HepG2 (cell line): ENCODE measurements at regions not wholly inside any gene's neighbourhood (a gene's known extent, or its start where the extent isn't known, plus 50 kb on each side); places are given as distances from the start of the nearest gene placed in this dataset.

Source experiments
- ATAC-seq: fragments of 200-7000 bp; cut with Tn5 transposase; 3 replicates; pipeline ENCODE4 v1.9.1; 2020; ENCODE audit warnings: mild to moderate bottlenecking, moderate library complexity
- BruUV-seq: library from RNA; stranded (reverse); fragments of 400-500 nt; replicated peaks from 2 replicates; lab custom pipeline; 2021; lab: Mats Ljungman, UMichigan
- CTCF ChIA-PET: fragments of 300-600 bp; formaldehyde crosslinking; extraction: SDS; loops from one replicate; lab custom pipeline; 2021; ENCODE audit warnings: low total read pairs, inconsistent platforms, low intra/inter-chr PET ratio; lab: Yijun Ruan, JAX
- POLR2A ChIA-PET: fragments of 350-600 bp; sonication (Branson Sonifier 250); formaldehyde crosslinking; loops from one replicate; lab custom pipeline; 2020; ENCODE audit warnings: antibody characterized with exemption, inconsistent platforms; lab: Yijun Ruan, JAX
- DNase-seq: peaks from one replicate; pipeline ENCODE4 v3.0.0-alpha.2; 2015; ENCODE audit warnings: low spot score
- FAIRE-seq: peaks from 3 replicates; lab custom pipeline; 2011; peaks lifted over from hg19 to GRCh38; lab: Jason Lieb, UNC
- H2AFZ ChIP-seq: one replicate; pipeline ENCODE4 v1.6.1; 2011; ENCODE audit warnings: low read length, inconsistent platforms
- H3K27ac ChIP-seq: fragments of 300-600 bp; 3 replicates; pipeline ENCODE4 v1.8.0; 2011; ENCODE audit warnings: mixed run types, mild to moderate bottlenecking, mixed read lengths, low read length, inconsistent platforms; ENCODE audit not compliant: insufficient read depth; ENCODE audit errors: extremely low read length
- H3K27me3 ChIP-seq, 2 experiments: fragments of 200-600 bp in 1 of 2; 2 replicates in 1 of 2; 3 replicates in 1 of 2; pipeline versions ENCODE4 v1.6.0 to v1.8.0; 2011; ENCODE audit warnings: low read length in 2 of 2, mild to moderate bottlenecking in 2 of 2, moderate library complexity in 2 of 2, inconsistent platforms in 1 of 2; ENCODE audit not compliant: insufficient read depth in 2 of 2, control insufficient read depth in 1 of 2
- H3K36me3 ChIP-seq, 2 experiments: fragments of 200-600 bp in 1 of 2; replicated peaks in 1 of 2; 2 replicates in 1 of 2; 3 replicates in 1 of 2; pipeline versions ENCODE4 v1.5.1 to v1.8.0; 2011; ENCODE audit warnings: low read length in 2 of 2, inconsistent platforms in 1 of 2; ENCODE audit not compliant: insufficient read depth in 2 of 2, control insufficient read depth in 1 of 2
- H3K4me1 ChIP-seq: 2 replicates; pipeline ENCODE4 v1.5.1; 2012; ENCODE audit warnings: low read length, inconsistent platforms; ENCODE audit not compliant: insufficient read depth
- H3K4me2 ChIP-seq: 2 replicates; pipeline ENCODE4 v1.6.0; 2011; ENCODE audit warnings: low read depth, low read length, inconsistent platforms
- H3K4me3 ChIP-seq, 3 experiments: fragments of 200-600 bp in 1 of 3; sonication (generic), shearing (Covaris generic) in 1 of 3; replicated peaks in 1 of 3; 2 replicates each; pipeline ENCODE4 v1.5.1; 2011 to 2016; ENCODE audit warnings: low read length in 3 of 3, inconsistent platforms in 2 of 3, low read depth in 2 of 3, mild to moderate bottlenecking in 2 of 3, control low read depth in 1 of 3, mixed read lengths in 1 of 3; ENCODE audit not compliant: insufficient read depth in 1 of 3
- H3K79me2 ChIP-seq: one replicate; pipeline ENCODE4 v1.6.1; 2011; ENCODE audit warnings: low read length, inconsistent platforms; ENCODE audit not compliant: insufficient read depth
- H3K9ac ChIP-seq: 2 replicates; pipeline ENCODE4 v1.6.0; 2011; ENCODE audit warnings: mild to moderate bottlenecking, low read depth, low read length, inconsistent platforms; ENCODE audit not compliant: insufficient read depth
- H3K9me3 ChIP-seq: 2 replicates; pipeline ENCODE4 v1.5.1; 2012; ENCODE audit warnings: mild to moderate bottlenecking, low read length
- H4K20me1 ChIP-seq: 2 replicates; pipeline ENCODE4 v1.6.0; 2011; ENCODE audit warnings: inconsistent platforms, mild to moderate bottlenecking, low read length, moderate library complexity; ENCODE audit not compliant: insufficient read depth
- DNMT3B ChIP-seq: conservative IDR thresholded peaks from 2 replicates; pipeline ENCODE4 v1.6.1; 2016; ENCODE audit warnings: missing biosample characterization, control low read depth
- HOXA7 ChIP-seq: sonication (generic); formaldehyde crosslinking; IDR thresholded peaks from 2 replicates; pipeline ENCODE4 v1.8.1; 2022; ENCODE audit warnings: mild to moderate bottlenecking, missing genetic modification reagents, moderate library complexity
- NFATC3 ChIP-seq: sonication (generic); formaldehyde crosslinking; IDR thresholded peaks from 2 replicates; pipeline ENCODE4 v1.5.1; 2020; ENCODE audit warnings: mild to moderate bottlenecking, missing genetic modification reagents
- NRL ChIP-seq: sonication (generic); formaldehyde crosslinking; IDR thresholded peaks from 2 replicates; pipeline ENCODE4 v1.5.0; 2020; ENCODE audit warnings: missing genetic modification reagents, mild to moderate bottlenecking, moderate library complexity, borderline replicate concordance
- SMC3 ChIP-seq: IDR thresholded peaks from 2 replicates; pipeline ENCODE4 v1.6.1; 2011; ENCODE audit warnings: low read length, improper control_type of control experiment
- STAG1 ChIP-seq: sonication (generic); formaldehyde crosslinking; IDR thresholded peaks from 2 replicates; pipeline ENCODE4 v1.4.0; 2020; ENCODE audit warnings: missing genetic modification reagents
- ZIK1 ChIP-seq: sonication (generic); formaldehyde crosslinking; IDR thresholded peaks from 2 replicates; pipeline ENCODE4 v1.5.0; 2020; ENCODE audit warnings: mild to moderate bottlenecking, low read depth, missing genetic modification reagents, borderline replicate concordance
- ZMYM4 ChIP-seq: sonication (generic); formaldehyde crosslinking; IDR thresholded peaks from 2 replicates; pipeline ENCODE4 v1.8.1; 2023; ENCODE audit warnings: mild to moderate bottlenecking, missing genetic modification reagents
- ZNF230 ChIP-seq: sonication (generic); formaldehyde crosslinking; IDR thresholded peaks from 2 replicates; pipeline ENCODE4 v1.4.0; 2020; ENCODE audit warnings: mild to moderate bottlenecking, missing genetic modification reagents
- ZNF34 ChIP-seq: sonication (generic); formaldehyde crosslinking; IDR thresholded peaks from 2 replicates; pipeline ENCODE4 v1.4.0; 2020; ENCODE audit warnings: mild to moderate bottlenecking, missing genetic modification reagents, borderline replicate concordance
- ZNF564 ChIP-seq: sonication (generic); formaldehyde crosslinking; IDR thresholded peaks from 2 replicates; pipeline ENCODE4 v1.8.1; 2023; ENCODE audit warnings: mild to moderate bottlenecking, missing genetic modification reagents
- ZNF746 ChIP-seq: sonication (generic); formaldehyde crosslinking; IDR thresholded peaks from 2 replicates; pipeline ENCODE4 v1.8.0; 2022; ENCODE audit warnings: mild to moderate bottlenecking, missing genetic modification reagents
- WGBS: methylation state at CpG from one replicate; pipeline ENCODE4 v1.1.6; 2017; ENCODE audit warnings: low lambda C conversion rate; 5-methylcytosine and 5-hydroxymethylcytosine counted together
- in situ Hi-C: cut with HindIII; loops from 2 replicates; pipeline ENCODE4 v1.10.0; 2017; ENCODE audit warnings: low pct_unique_long_range_greater_than_20kb; ENCODE audit not compliant: extremely low pct_ligation_motif_present
- intact Hi-C: fragments of 100-400 bp; cut with micrococcal nuclease; formaldehyde crosslinking; loops from one replicate; pipeline ENCODE4 v1.10.0; 2022; ENCODE audit not compliant: unreplicated experiment
- TF ChIP-seq, protein P1 (sequence below): IDR thresholded peaks from 2 replicates; pipeline ENCODE4 v1.6.1; 2016; ENCODE audit warnings: missing genetic modification reagents, missing compliant biosample characterization
- TF ChIP-seq, protein P2 (sequence below): sonication (generic); formaldehyde crosslinking; IDR thresholded peaks from 2 replicates; pipeline ENCODE4 v1.5.1; 2020; ENCODE audit warnings: missing genetic modification reagents, mild to moderate bottlenecking, borderline replicate concordance
- TF ChIP-seq, protein P3 (sequence below): sonication (generic); formaldehyde crosslinking; IDR thresholded peaks from 2 replicates; pipeline ENCODE4 v1.5.1; 2020; ENCODE audit warnings: mild to moderate bottlenecking, missing genetic modification reagents, moderate library complexity

GRCh38 chr20:56995149-56995548, 271.3 kb downstream of the BMP7 start:
- peak; percentile 20; the same call in 2 of the 3 replicates for ATAC-seq

DNA sequence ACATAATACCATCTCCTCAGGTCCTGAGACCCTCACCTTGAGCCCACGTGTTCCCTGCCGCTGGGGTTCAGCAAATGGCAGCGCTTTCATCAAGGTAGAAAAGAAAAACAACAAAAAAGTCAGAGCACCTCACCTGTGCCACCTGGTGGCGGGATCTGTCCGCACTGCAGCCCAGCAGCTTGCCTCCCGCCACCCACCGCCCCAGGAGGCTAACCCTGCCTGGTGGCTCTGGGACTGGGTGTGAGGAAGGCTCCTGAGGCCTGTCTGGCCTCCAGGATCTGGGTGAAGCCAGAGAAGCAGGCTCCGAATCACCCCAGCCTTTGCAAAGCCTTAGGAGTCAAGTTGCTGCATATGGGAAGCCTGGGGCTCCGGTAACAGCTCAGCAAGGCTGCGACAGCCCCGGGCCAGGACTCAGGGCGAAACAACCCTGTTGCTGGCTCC, 270.8 kb downstream of the BMP7 start:
- no peak overlapping the region for H3K9ac ChIP-seq
- BruUV-seq, result no TSS peak
- H2AFZ ChIP-seq, result no peak overlapping the region
- no peaks in the 10 kb centered on the region for H3K4me1 ChIP-seq
- ChIA-PET CTCF (interaction anchor here (1.1 to 2.2 kb wide), 2 partner anchors 445 to 447 kb away, joined by 4 to 17 read pairs; no protein-coding TSS in a partner anchor), POLR2A (no interaction called here)
- H3K4me3 ChIP-seq, result no peak overlapping the region
- peak; percentile 89 for ATAC-seq
- H3K27ac ChIP-seq, result no peak overlapping the region
- intact Hi-C loops (loop anchor here (1.0 kb wide), 1 partner anchor 445 kb away; no protein-coding TSS in a partner anchor), in situ Hi-C loops (loop anchor here (5.0 kb wide), 1 partner anchor 443 kb away; no protein-coding TSS in a partner anchor)
- H3K36me3 ChIP-seq, result no peaks in the 10 kb centered on the region
- DNase-seq, result peak; percentile 23
- no peaks in the 10 kb centered on the region; a peak in 1 of 5 replicates for H3K27me3 ChIP-seq
- H3K79me2 ChIP-seq, result no peaks in the 10 kb centered on the region
- 43% methylated on average over 12 of the region's 12 CpGs for WGBS
- H4K20me1 ChIP-seq, result no peaks in the 10 kb centered on the region
- peak; percentile 72 for FAIRE-seq
- H3K9me3 ChIP-seq, result peaks cover 7% of the 10 kb centered on the region
- H3K4me2 ChIP-seq, result no peak overlapping the region
- TF ChIP-seq, protein P1, sequence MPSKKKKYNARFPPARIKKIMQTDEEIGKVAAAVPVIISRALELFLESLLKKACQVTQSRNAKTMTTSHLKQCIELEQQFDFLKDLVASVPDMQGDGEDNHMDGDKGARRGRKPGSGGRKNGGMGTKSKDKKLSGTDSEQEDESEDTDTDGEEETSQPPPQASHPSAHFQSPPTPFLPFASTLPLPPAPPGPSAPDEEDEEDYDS (CRISPR knock-in tag), result no peak
- TF ChIP-seq HOXA7 (CRISPR knock-in tag) (no peak), ZNF564 (no peak), STAG1 (CRISPR knock-in tag) (peak; percentile 58), ZMYM4 (CRISPR knock-in tag) (no peak), NFATC3 (CRISPR knock-in tag) (no peak), ZIK1 (no peak), DNMT3B (CRISPR knock-in tag) (no peak), SMC3 (peak; percentile 62), ZNF34 (CRISPR knock-in tag) (no peak), ZNF230 (CRISPR knock-in tag) (0 out of 2 replicates have a peak, but pooled peaks have one; percentile 34), NRL (0 out of 2 replicates have a peak, but pooled peaks have one; percentile 15)
- TF ChIP-seq, protein P2, sequence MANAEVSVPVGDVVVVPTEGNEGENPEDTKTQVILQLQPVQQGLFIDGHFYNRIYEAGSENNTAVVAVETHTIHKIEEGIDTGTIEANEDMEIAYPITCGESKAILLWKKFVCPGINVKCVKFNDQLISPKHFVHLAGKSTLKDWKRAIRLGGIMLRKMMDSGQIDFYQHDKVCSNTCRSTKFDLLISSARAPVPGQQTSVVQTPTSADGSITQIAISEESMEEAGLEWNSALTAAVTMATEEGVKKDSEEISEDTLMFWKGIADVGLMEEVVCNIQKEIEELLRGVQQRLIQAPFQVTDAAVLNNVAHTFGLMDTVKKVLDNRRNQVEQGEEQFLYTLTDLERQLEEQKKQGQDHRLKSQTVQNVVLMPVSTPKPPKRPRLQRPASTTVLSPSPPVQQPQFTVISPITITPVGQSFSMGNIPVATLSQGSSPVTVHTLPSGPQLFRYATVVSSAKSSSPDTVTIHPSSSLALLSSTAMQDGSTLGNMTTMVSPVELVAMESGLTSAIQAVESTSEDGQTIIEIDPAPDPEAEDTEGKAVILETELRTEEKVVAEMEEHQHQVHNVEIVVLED (CRISPR knock-in tag), result no peak

More at GRCh38 chr20:56995149-56995548, 271.3 kb downstream of the BMP7 start:
- DNase-seq (no peak), FAIRE-seq (no peak)
- peaks cover 7% of the 10 kb centered on the region for H3K9me3 ChIP-seq
- CTCF ChIA-PET, result interaction anchor here (1.1 to 2.2 kb wide), 2 partner anchors 445 to 447 kb away, joined by 4 to 17 read pairs; no protein-coding TSS in a partner anchor
- TF ChIP-seq, protein P3, sequence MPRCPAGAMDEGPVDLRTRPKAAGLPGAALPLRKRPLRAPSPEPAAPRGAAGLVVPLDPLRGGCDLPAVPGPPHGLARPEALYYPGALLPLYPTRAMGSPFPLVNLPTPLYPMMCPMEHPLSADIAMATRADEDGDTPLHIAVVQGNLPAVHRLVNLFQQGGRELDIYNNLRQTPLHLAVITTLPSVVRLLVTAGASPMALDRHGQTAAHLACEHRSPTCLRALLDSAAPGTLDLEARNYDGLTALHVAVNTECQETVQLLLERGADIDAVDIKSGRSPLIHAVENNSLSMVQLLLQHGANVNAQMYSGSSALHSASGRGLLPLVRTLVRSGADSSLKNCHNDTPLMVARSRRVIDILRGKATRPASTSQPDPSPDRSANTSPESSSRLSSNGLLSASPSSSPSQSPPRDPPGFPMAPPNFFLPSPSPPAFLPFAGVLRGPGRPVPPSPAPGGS (CRISPR knock-in tag), result 0 out of 2 replicates have a peak, but pooled peaks have one; percentile 36
- no peak for TF ChIP-seq ZNF746 (CRISPR knock-in tag)
- H3K4me1 ChIP-seq, result no peaks in the 10 kb centered on the region
- 46% methylated on average over 9 of the region's 9 CpGs for WGBS
- BruUV-seq, result no TSS peak
- H3K79me2 ChIP-seq, result no peaks in the 10 kb centered on the region
- peaks cover 0 to under 1% of the 10 kb centered on the region in 2 experiments; a peak in 1 of 5 replicates for H3K27me3 ChIP-seq
- no peak overlapping the region for H3K4me2 ChIP-seq
- H4K20me1 ChIP-seq, result no peaks in the 10 kb centered on the region
- POLR2A ChIA-PET, result no interaction called here
- H3K9ac ChIP-seq, result no peak overlapping the region
- H3K27ac ChIP-seq, result no peak overlapping the region
- H3K4me3 ChIP-seq, result no peak overlapping the region
- in situ Hi-C loops, result loop anchor here (5.0 kb wide), 1 partner anchor 443 kb away; no protein-coding TSS in a partner anchor
- intact Hi-C loops, result loop anchor here (1.0 kb wide), 1 partner anchor 445 kb away; no protein-coding TSS in a partner anchor
- H3K36me3 ChIP-seq, result no peaks in the 10 kb centered on the region
- H2AFZ ChIP-seq, result no peak overlapping the region
